GM12874 (cell line): ENCODE measurements at regions not wholly inside any gene's neighbourhood (a gene's known extent, or its start where the extent isn't known, plus 50 kb on each side); places are given as distances from the start of the nearest gene placed in this dataset.

ENCODE experiments used
- TF ChIP-seq, protein P1 (sequence below): IDR thresholded peaks from 2 replicates; pipeline ENCODE4 v1.5.1; 2011; ENCODE audit warnings: low read depth, mild to moderate bottlenecking, control low read depth, low read length, moderate library complexity; ENCODE audit not compliant: insufficient read depth

DNA sequence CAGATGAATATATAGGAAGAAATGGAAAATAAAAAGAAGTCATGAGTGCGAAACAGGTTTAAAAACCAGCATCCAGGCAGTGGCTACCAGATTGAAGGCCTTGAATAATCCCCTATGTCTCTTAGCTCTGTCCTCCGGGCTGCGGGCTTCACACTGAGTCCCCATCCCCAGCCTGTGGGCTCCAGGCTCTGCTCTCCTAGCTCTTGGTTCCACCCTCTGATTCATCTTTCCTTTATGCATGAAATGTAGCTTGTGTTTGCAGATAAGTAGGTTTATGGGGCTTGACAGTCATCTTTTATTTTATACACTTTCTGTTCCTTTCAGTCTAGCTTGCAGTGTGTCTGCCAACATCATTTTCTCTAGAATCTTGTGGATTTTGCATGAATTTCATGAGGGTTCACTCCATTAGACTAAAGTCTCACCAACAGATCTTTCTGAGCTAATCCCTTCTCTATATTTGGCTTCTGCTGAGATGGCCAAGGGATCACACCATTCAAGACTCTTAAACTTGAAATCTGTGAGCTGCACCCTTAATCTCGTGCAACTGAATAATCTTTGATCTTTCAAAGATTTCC lies 174.5 kb downstream of the PLPPR4 start:
- TF ChIP-seq, protein P1, sequence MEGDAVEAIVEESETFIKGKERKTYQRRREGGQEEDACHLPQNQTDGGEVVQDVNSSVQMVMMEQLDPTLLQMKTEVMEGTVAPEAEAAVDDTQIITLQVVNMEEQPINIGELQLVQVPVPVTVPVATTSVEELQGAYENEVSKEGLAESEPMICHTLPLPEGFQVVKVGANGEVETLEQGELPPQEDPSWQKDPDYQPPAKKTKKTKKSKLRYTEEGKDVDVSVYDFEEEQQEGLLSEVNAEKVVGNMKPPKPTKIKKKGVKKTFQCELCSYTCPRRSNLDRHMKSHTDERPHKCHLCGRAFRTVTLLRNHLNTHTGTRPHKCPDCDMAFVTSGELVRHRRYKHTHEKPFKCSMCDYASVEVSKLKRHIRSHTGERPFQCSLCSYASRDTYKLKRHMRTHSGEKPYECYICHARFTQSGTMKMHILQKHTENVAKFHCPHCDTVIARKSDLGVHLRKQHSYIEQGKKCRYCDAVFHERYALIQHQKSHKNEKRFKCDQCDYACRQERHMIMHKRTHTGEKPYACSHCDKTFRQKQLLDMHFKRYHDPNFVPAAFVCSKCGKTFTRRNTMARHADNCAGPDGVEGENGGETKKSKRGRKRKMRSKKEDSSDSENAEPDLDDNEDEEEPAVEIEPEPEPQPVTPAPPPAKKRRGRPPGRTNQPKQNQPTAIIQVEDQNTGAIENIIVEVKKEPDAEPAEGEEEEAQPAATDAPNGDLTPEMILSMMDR: no peak

DNA sequence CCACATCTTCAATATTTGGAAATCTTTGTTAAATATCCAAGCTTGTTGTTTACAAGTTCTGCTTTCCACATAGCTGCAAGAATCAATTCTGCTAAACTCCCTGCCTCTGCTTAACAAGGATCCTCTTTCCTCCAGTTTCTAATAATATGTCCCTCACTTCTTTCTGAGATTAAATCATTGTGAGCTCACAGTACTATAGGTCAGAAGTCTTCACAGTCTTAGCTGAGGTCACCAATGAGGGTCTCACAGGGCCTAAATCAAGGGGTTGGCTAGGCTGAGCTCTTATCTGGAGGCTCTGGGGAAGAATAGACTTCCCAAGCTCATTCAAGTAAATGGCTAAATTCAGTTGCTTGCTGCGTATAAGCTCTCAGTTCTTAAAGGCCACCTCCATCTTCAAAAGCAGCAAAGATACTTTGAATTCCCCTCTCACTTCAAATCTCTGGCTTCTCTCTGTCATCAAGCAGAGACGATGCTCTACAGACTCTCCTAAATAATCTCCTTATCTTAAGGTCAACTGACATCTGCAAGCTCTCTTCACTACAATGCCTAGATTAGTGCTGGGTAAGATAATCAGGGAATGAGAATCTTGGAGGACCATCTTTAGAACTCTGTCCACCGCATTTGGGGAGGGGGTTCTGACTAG lies 175.3 kb downstream of the PLPPR4 start:
- TF ChIP-seq, protein P1: no peak

DNA sequence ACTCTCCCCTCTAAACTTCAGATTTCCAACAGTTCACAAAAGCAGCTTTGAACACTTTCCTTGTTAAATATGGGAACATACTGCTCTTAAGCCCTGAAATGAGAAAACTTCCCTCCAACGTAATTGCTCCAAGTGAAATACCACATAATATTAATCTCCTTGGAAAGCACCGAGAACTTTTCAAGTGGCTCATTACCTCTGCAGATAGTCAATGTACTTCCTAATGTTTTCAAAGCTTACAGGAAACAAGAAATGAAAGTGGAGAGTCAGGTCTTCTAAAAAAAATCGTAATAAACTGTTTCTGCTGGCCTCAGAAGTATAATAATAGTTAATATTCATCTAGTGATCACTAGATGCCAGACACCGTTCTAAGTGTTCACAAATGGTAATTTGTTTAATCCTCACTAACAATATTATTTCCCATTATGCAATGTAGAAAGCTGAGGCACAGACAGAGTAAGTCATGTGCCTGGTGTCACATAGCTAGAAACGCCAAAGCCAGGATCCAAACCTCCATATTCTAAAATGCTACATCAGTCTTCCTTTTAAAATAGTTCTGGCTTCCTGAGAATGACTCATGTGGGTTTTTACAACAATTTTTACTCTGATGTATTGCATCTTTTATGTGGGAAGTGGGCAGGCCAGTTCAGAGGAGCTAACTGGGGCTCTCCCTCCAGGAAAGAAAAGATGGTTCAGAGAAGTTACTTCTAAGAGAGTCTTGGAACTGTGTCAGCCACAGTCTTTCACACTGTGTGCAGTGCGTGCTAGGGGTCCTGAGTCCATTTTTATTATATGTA lies 177.2 kb downstream of the PLPPR4 start:
- TF ChIP-seq, protein P1: no peak

DNA sequence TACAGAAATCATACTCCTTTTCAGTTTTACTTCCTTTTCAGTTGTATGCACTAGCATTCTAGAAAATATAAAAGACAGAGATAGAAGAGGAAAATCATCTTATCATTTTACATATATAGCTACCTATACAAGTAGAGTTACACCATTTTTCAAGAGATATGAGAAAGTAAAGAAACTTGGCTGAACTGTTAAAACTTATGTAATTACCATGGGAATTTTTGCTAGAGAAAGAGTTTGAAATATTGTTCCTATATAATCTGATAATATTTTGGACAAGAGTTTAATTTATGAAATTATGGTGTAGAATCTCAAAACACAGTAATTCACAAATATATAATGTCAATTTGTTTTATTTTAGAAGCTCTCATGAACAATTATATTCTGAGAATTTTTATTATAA lies 180.8 kb downstream of the PLPPR4 start:
- TF ChIP-seq, protein P1: no peak

DNA sequence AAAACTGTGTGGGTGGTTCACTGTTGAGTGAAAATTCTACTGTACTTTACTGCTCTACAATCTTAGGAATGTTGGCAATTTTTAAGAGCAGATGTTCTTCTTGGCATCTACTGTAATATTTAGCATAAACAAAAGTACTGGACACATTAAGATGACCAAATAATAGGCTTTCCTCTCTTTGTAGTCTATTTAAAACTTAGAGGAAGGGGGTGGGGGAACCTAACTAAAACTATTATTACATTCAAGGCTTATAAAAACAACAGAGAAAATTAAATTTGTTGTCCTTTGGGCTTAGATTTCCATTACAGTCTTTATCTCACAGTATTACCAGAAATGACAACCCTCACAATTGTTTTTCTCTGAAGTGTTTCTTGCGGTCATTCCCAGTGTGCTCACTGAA lies 181.2 kb downstream of the PLPPR4 start:
- TF ChIP-seq, protein P1: no peak

DNA sequence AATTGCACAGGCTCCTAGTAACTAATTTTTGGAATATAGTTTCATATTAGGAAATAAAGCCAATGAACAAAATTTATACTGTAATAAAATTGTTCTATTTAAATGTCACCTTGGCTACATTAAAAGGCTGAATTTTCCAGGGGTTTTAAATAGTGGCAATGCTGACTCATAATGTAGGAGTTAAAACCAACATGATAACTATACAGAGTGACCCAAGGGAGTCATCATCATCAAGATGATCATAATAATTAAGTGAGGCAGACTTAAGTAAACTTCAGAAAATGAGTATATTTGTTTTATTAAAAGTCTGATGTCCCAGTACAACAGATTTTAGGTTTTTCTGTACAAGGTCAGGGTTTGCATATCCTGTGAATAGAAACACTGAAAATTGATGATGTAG lies 183.4 kb downstream of the PLPPR4 start:
- TF ChIP-seq, protein P1: no peak

DNA sequence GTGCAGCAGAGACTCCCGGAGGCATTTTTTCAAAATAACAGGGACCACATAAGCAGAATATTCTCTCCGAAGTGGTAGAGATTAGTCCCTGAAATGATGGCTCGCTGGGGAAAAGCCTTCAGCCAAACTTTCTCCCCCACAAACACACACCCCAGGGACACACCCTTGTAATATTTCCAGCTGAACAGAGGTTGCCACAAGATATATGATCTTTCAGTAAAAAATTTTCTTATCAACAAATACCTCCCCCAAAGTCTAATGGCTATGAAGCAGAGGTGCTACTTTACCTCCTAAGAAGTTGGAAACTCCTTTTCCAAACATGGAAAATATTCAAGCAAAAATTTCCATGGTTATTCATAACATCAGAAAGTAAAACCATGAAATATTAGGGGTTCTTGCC lies 190.2 kb upstream of the PALMD start:
- TF ChIP-seq, protein P1: no peak
